Testis (tissue), 2 donors: ENCODE measurements at regions not wholly inside any gene's neighbourhood (a gene's known extent, or its start where the extent isn't known, plus 50 kb on each side); places are given as distances from the start of the nearest gene placed in this dataset.

Source experiments
- CTCF ChIP-seq, 3 experiments: fragments of 450-650 bp in 2 of 3; fragments of 200-600 bp in 1 of 3; sonication (generic) in 1 of 3; IDR thresholded peaks; one replicate each; pipeline ENCODE4 v1.5.1; 2016 to 2019; ENCODE audit warnings: antibody characterized with exemption in 3 of 3, mild to moderate bottlenecking in 2 of 3, moderate library complexity in 1 of 3
- POLR2A ChIP-seq: fragments of 450-650 bp; IDR thresholded peaks from one replicate; pipeline ENCODE4 v1.6.1; 2017; ENCODE audit warnings: antibody characterized with exemption, mild to moderate bottlenecking, moderate library complexity

- TF ChIP-seq CTCF (IDR thresholded peaks at IDR 0.05), result no peak
- no peak for TF ChIP-seq POLR2A
These were observed 479.5 kb upstream of the SEMA6A start for GRCh38 chr5:117054141-117054540.
